GM12878 (cell line): ENCODE measurements at regions not wholly inside any gene's neighbourhood (a gene's known extent, or its start where the extent isn't known, plus 50 kb on each side); places are given as distances from the start of the nearest gene placed in this dataset.

ENCODE experiments used
- ATAC-seq: fragments of 200-7000 bp; cut with Tn5 transposase; 3 replicates; pipeline ENCODE4 v1.9.1; 2020; ENCODE audit warnings: mild to moderate bottlenecking, moderate library complexity
- BruUV-seq: library from RNA; stranded (reverse); fragments of 400-500 nt; replicated peaks from 2 replicates; lab custom pipeline; 2021; lab: Mats Ljungman, UMichigan
- CTCF ChIA-PET: fragments of 300-600 bp; sonication (Branson Sonifier 250); formaldehyde crosslinking; extraction: SDS; loops from one replicate; lab custom pipeline; 2021; ENCODE audit warnings: inconsistent platforms; lab: Yijun Ruan, JAX
- POLR2A ChIA-PET: fragments of 350-600 bp; formaldehyde crosslinking; extraction: SDS; loops from one replicate; lab custom pipeline; 2021; ENCODE audit warnings: inconsistent platforms; lab: Charles Lee
- RAD21 ChIA-PET: fragments of 300-600 bp; sonication (Branson Sonifier 250); formaldehyde crosslinking; loops from one replicate; lab custom pipeline; 2023; ENCODE audit warnings: antibody characterized with exemption; ENCODE audit not compliant: unreplicated experiment; lab: Charles Lee
- SMC1A ChIA-PET: fragments of 300-600 bp; sonication (Branson Sonifier 250); formaldehyde crosslinking; loops from one replicate; lab custom pipeline; 2023; ENCODE audit not compliant: unreplicated experiment, uncharacterized antibody; lab: Charles Lee
- DNase-seq: peaks from one replicate; pipeline ENCODE4 v3.0.0-alpha.2; 2011; ENCODE audit warnings: low read depth, low spot score
- FAIRE-seq: peaks from 3 replicates; lab custom pipeline; 2011; peaks lifted over from hg19 to GRCh38; lab: Jason Lieb, UNC
- H2AFZ ChIP-seq: 2 replicates; pipeline ENCODE4 v1.6.0; 2011; ENCODE audit warnings: low read depth, low read length, control low read depth; ENCODE audit not compliant: control insufficient read depth
- H3K27ac ChIP-seq: 2 replicates; pipeline ENCODE4 v1.5.1; 2011; ENCODE audit warnings: control low read depth; ENCODE audit not compliant: control insufficient read depth, insufficient read depth
- H3K27me3 ChIP-seq, 2 experiments: replicated peaks in 1 of 2; 2 replicates each; pipeline versions ENCODE4 v1.6.0 to v1.6.1; 2011; ENCODE audit warnings: low read length in 1 of 2; ENCODE audit not compliant: control insufficient read depth in 2 of 2, insufficient read depth in 2 of 2
- H3K36me3 ChIP-seq, 2 experiments: 2 replicates each; pipeline ENCODE4 v1.5.1; 2011; ENCODE audit warnings: low read length in 1 of 2; ENCODE audit not compliant: control insufficient read depth in 2 of 2, insufficient read depth in 2 of 2
- H3K4me1 ChIP-seq: 2 replicates; pipeline ENCODE4 v1.6.1; 2011; ENCODE audit warnings: mild to moderate bottlenecking, low read length, moderate library complexity, mixed read lengths; ENCODE audit not compliant: control insufficient read depth, insufficient read depth
- H3K4me2 ChIP-seq: 2 replicates; pipeline ENCODE4 v1.6.0; 2011; ENCODE audit warnings: control low read depth; ENCODE audit not compliant: control insufficient read depth, insufficient read depth
- H3K4me3 ChIP-seq: fragments of 200-600 bp; sonication (generic); 2 replicates; pipeline ENCODE4 v1.5.1; 2016
- H3K79me2 ChIP-seq: 2 replicates; pipeline ENCODE4 v1.6.0; 2011; ENCODE audit warnings: low read length; ENCODE audit not compliant: control insufficient read depth, insufficient read depth
- H3K9ac ChIP-seq: 2 replicates; pipeline ENCODE4 v1.8.0; 2011; ENCODE audit warnings: low read length, control low read depth, mixed read lengths; ENCODE audit not compliant: control insufficient read depth, insufficient read depth
- H3K9me3 ChIP-seq: replicated peaks from 3 replicates; pipeline ENCODE4 v1.5.1; 2011; ENCODE audit warnings: mild to moderate bottlenecking, low read length; ENCODE audit not compliant: control insufficient read depth, insufficient read depth
- H4K20me1 ChIP-seq: 2 replicates; pipeline ENCODE4 v1.6.0; 2011; ENCODE audit not compliant: control insufficient read depth, insufficient read depth
- CHD1 ChIP-seq: IDR thresholded peaks from 2 replicates; pipeline ENCODE4 v1.6.1; 2012; ENCODE audit warnings: low read depth, low read length, improper control_type of control experiment
- CHD4 ChIP-seq: fragments of 200-600 bp; sonication (generic); IDR thresholded peaks from 2 replicates; pipeline ENCODE4 v1.6.1; 2016; ENCODE audit warnings: mild to moderate bottlenecking
- EGR1 ChIP-seq, 2 experiments: IDR thresholded peaks; 1 replicate in 1 of 2; 2 replicates in 1 of 2; pipeline ENCODE4 v1.6.1; 2011 to 2012; ENCODE audit warnings: low read depth in 2 of 2, low read length in 2 of 2, borderline replicate concordance in 1 of 2, mild to moderate bottlenecking in 1 of 2, moderate library complexity in 1 of 2
- EZH2 ChIP-seq: IDR thresholded peaks from 2 replicates; pipeline ENCODE4 v1.6.1; 2012; ENCODE audit warnings: low read depth, mild to moderate bottlenecking, control low read depth, inconsistent platforms, low read length, borderline replicate concordance; ENCODE audit not compliant: control insufficient read depth
- FOS ChIP-seq: IDR thresholded peaks from 3 replicates; pipeline ENCODE4 v1.6.1; 2011; ENCODE audit warnings: borderline replicate concordance; ENCODE audit not compliant: insufficient read length; ENCODE audit errors: extremely low read depth
- JUND ChIP-seq: IDR thresholded peaks from 2 replicates; pipeline ENCODE4 v1.6.1; 2012; ENCODE audit warnings: low read depth, mild to moderate bottlenecking, low read length, improper control_type of control experiment, moderate library complexity
- MYC ChIP-seq: IDR thresholded peaks from 2 replicates; pipeline ENCODE4 v1.6.1; 2011; ENCODE audit warnings: mild to moderate bottlenecking, low read length, moderate library complexity, inconsistent platforms; ENCODE audit not compliant: insufficient read depth, insufficient replicate concordance, insufficient read length, severe bottlenecking
- NR2F1 ChIP-seq: fragments of 450-650 bp; conservative IDR thresholded peaks from 2 replicates; pipeline ENCODE4 v1.6.1; 2017; ENCODE audit warnings: mild to moderate bottlenecking
- PML ChIP-seq: IDR thresholded peaks from 2 replicates; pipeline ENCODE4 v1.6.1; 2012; ENCODE audit warnings: low read length, inconsistent platforms
- RAD21 ChIP-seq: IDR thresholded peaks from 2 replicates; pipeline ENCODE4 v1.6.1; 2011; ENCODE audit warnings: mild to moderate bottlenecking, low read depth, low read length, moderate library complexity; ENCODE audit not compliant: insufficient read depth
- RBBP5 ChIP-seq: fragments of 200-600 bp; sonication (generic); conservative IDR thresholded peaks from 2 replicates; pipeline ENCODE4 v1.6.1; 2016
- RFX5 ChIP-seq: IDR thresholded peaks from 2 replicates; pipeline ENCODE4 v1.6.1; 2011; ENCODE audit warnings: low read depth, low read length, improper control_type of control experiment
- SIN3A ChIP-seq: IDR thresholded peaks from 2 replicates; pipeline ENCODE4 v1.6.1; 2012; ENCODE audit warnings: low read depth, low read length, improper control_type of control experiment
- SUZ12 ChIP-seq: fragments of 200-600 bp; sonication (generic); IDR thresholded peaks from one replicate; pipeline ENCODE4 v1.6.1; 2018; ENCODE audit warnings: antibody characterized with exemption, mild to moderate bottlenecking; ENCODE audit not compliant: unreplicated experiment
- YY1 ChIP-seq: IDR thresholded peaks from 2 replicates; pipeline ENCODE4 v1.6.1; 2011; ENCODE audit warnings: low read depth, mild to moderate bottlenecking, low read length
- ZNF384 ChIP-seq: IDR thresholded peaks from 2 replicates; pipeline ENCODE4 v1.6.1; 2012; ENCODE audit warnings: low read depth, mild to moderate bottlenecking, low read length, improper control_type of control experiment, borderline replicate concordance
- WGBS: methylation state at CpG from one replicate; pipeline ENCODE4 v1.1.6; 2016; ENCODE audit warnings: low lambda C conversion rate; ENCODE audit not compliant: insufficient replicate concordance, insufficient coverage; ENCODE audit errors: missing lambda C conversion rate; 5-methylcytosine and 5-hydroxymethylcytosine counted together
- in situ Hi-C: fragments of 300-500 bp; cut with MboI; formaldehyde crosslinking; loops from 9 replicates; pipeline ENCODE4 v1.14.3; 2018; ENCODE audit warnings: mixed read lengths
- intact Hi-C: fragments of 100-400 bp; cut with micrococcal nuclease; formaldehyde crosslinking; loops from one replicate; pipeline ENCODE4 v1.14.2; 2022; ENCODE audit not compliant: unreplicated experiment
- TF ChIP-seq, protein P1 (sequence below): fragments of 450-650 bp; IDR thresholded peaks from 2 replicates; pipeline ENCODE4 v1.6.1; 2017; ENCODE audit warnings: antibody characterized with exemption, mild to moderate bottlenecking, moderate library complexity

DNA sequence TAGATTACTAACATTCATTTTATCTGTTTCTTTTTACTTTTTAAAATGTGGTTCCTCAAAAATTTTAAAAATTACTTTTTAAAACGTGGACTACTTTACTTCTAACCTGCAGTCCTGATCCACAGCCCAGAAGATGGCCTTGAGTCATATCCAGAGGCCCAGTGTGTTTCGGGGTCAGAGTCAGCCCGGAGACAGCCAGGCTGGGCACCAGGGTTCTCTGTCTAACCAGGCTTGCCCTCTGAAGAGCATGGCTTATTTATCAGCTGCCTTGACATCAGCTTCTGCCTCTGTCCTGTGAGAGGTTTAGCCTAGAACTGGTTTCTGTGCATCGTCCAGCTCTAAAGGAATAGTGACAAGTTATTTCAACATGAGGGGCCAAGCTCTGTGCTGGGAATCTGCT lies 332.0 kb downstream of the FGF9 start:
- no TSS peak for BruUV-seq
- 57% methylated on average over 4 of the region's 4 CpGs for WGBS
- FAIRE-seq, result no peak

DNA sequence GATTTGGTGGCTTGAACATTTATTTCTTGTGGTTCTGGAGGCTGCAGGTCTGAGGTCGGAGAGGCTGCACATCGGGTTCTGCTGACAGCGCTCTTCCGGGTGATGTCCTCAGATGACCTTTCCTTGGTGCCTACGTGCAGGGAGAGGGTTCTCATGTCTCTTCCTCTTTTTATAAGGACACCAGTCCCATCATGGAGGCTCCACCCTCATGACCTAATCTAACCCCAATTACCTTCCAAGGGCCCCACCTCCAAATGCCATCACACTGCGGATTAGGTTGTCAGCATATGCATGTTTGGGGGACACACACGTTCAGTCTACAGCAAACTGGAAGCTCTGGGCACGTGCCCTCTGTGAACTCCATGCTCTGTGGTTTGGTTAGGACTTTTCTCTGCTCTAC lies 338.6 kb downstream of the FGF9 start:
- H3K79me2 ChIP-seq, result no peaks in the 10 kb centered on the region
- CTCF ChIA-PET, result no interaction called here
- H3K36me3 ChIP-seq, result no peaks in the 10 kb centered on the region
- FAIRE-seq, result no peak
- H3K9ac ChIP-seq, result no peak overlapping the region
- H2AFZ ChIP-seq, result no peak overlapping the region
- no peak for DNase-seq
- no peak overlapping the region for H3K4me2 ChIP-seq
- in situ Hi-C loops, result no loop called here
- H3K4me1 ChIP-seq, result no peaks in the 10 kb centered on the region
- RAD21 ChIA-PET, result no interaction called here
- H3K27me3 ChIP-seq, result no peaks in the 10 kb centered on the region
- WGBS, result 48% methylated on average over 8 of the region's 8 CpGs
- no peak overlapping the region for H3K27ac ChIP-seq
- H3K4me3 ChIP-seq, result no peak overlapping the region
- H4K20me1 ChIP-seq, result no peaks in the 10 kb centered on the region
- intact Hi-C loops, result no loop called here
- no peaks in the 10 kb centered on the region; the same call in 1 of the 3 replicates for H3K9me3 ChIP-seq
- POLR2A ChIA-PET, result no interaction called here
- ATAC-seq, result no peak
- SMC1A ChIA-PET, result no interaction called here
- no TSS peak for BruUV-seq
- no peak for TF ChIP-seq RBBP5
- TF ChIP-seq CHD4, result no peak
- no peak for TF ChIP-seq JUND
- no peak for TF ChIP-seq MYC
- TF ChIP-seq EGR1 (IDR thresholded peaks at IDR 0.05; ENCODE audit: borderline replicate concordance in 1 of 2, low read depth in 2 of 2, low read length in 2 of 2), result no peak
- no peak for TF ChIP-seq RAD21
- no peak for TF ChIP-seq YY1
- no peak for TF ChIP-seq ZNF384
- no peak for TF ChIP-seq NR2F1
- TF ChIP-seq SUZ12, result no peak
- TF ChIP-seq CHD1, result no peak
- TF ChIP-seq RFX5, result no peak
- TF ChIP-seq FOS, result no peak
- TF ChIP-seq PML, result no peak
- no peak for TF ChIP-seq SIN3A

More for the DNA sequence above, 332.0 kb downstream of the FGF9 start:
- ChIA-PET POLR2A (no interaction called here), SMC1A (no interaction called here), CTCF (no interaction called here), RAD21 (no interaction called here)
- Histone ChIP-seq H3K27ac (no peak overlapping the region), H4K20me1 (no peaks in the 10 kb centered on the region), H3K4me2 (no peak overlapping the region), H3K27me3 (no peaks in the 10 kb centered on the region), H3K79me2 (no peaks in the 10 kb centered on the region), H2AFZ (no peak overlapping the region), H3K9ac (no peak overlapping the region), H3K36me3 (no peaks in the 10 kb centered on the region), H3K4me3 (no peak overlapping the region), H3K4me1 (no peaks in the 10 kb centered on the region), H3K9me3 (no peaks in the 10 kb centered on the region; the same call in 1 of the 3 replicates)
- TF ChIP-seq EZH2, result no peak
- TF ChIP-seq, protein P1, sequence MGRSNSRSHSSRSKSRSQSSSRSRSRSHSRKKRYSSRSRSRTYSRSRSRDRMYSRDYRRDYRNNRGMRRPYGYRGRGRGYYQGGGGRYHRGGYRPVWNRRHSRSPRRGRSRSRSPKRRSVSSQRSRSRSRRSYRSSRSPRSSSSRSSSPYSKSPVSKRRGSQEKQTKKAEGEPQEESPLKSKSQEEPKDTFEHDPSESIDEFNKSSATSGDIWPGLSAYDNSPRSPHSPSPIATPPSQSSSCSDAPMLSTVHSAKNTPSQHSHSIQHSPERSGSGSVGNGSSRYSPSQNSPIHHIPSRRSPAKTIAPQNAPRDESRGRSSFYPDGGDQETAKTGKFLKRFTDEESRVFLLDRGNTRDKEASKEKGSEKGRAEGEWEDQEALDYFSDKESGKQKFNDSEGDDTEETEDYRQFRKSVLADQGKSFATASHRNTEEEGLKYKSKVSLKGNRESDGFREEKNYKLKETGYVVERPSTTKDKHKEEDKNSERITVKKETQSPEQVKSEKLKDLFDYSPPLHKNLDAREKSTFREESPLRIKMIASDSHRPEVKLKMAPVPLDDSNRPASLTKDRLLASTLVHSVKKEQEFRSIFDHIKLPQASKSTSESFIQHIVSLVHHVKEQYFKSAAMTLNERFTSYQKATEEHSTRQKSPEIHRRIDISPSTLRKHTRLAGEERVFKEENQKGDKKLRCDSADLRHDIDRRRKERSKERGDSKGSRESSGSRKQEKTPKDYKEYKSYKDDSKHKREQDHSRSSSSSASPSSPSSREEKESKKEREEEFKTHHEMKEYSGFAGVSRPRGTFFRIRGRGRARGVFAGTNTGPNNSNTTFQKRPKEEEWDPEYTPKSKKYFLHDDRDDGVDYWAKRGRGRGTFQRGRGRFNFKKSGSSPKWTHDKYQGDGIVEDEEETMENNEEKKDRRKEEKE, result no peak
- in situ Hi-C loops (no loop called here), intact Hi-C loops (no loop called here)
- DNase-seq, result no peak
- no peak for ATAC-seq
